KMS-11 (cell line): ENCODE measurements at regions not wholly inside any gene's neighbourhood (a gene's known extent, or its start where the extent isn't known, plus 50 kb on each side); places are given as distances from the start of the nearest gene placed in this dataset.

ENCODE experiments used
- H2AFZ ChIP-seq: fragments of 200-600 bp; sonication (generic); 2 replicates; pipeline ENCODE4 v1.6.1; 2016; ENCODE audit warnings: antibody characterized with exemption, mixed run types, low read depth
- H3K27ac ChIP-seq: fragments of 200-600 bp; sonication (generic); 2 replicates; pipeline ENCODE4 v1.6.1; 2016; ENCODE audit warnings: mild to moderate bottlenecking, mixed run types
- H3K27me3 ChIP-seq: fragments of 200-600 bp; sonication (generic); 2 replicates; pipeline ENCODE4 v1.6.1; 2017; ENCODE audit warnings: mild to moderate bottlenecking, low read depth, mixed run types, moderate library complexity; ENCODE audit not compliant: insufficient read depth
- H3K36me3 ChIP-seq: fragments of 200-600 bp; sonication (generic); 2 replicates; pipeline ENCODE4 v1.6.1; 2017; ENCODE audit warnings: mild to moderate bottlenecking, mixed run types; ENCODE audit not compliant: insufficient read depth
- H3K4me1 ChIP-seq: fragments of 200-600 bp; sonication (generic); 2 replicates; pipeline ENCODE4 v1.6.1; 2016; ENCODE audit warnings: mild to moderate bottlenecking, low read depth, mixed run types; ENCODE audit not compliant: poor library complexity, severe bottlenecking
- H3K4me2 ChIP-seq: fragments of 200-600 bp; sonication (generic); 2 replicates; pipeline ENCODE4 v1.7.0; 2016; ENCODE audit warnings: mild to moderate bottlenecking, mixed run types
- H3K4me3 ChIP-seq: fragments of 200-600 bp; sonication (generic); IDR thresholded peaks from 2 replicates; pipeline ENCODE4 v1.6.1; 2017; ENCODE audit warnings: low read depth, low read length, mixed read lengths; ENCODE audit not compliant: insufficient read depth
- H3K79me2 ChIP-seq: fragments of 200-600 bp; sonication (generic); 2 replicates; pipeline ENCODE4 v1.6.1; 2016; ENCODE audit warnings: low read depth, mixed run types; ENCODE audit not compliant: insufficient read depth
- H3K9ac ChIP-seq: fragments of 200-600 bp; sonication (generic); 2 replicates; pipeline ENCODE4 v1.6.1; 2016; ENCODE audit warnings: mild to moderate bottlenecking, mixed run types
- H4K20me1 ChIP-seq: fragments of 200-600 bp; sonication (generic); 2 replicates; pipeline ENCODE4 v1.6.1; 2016; ENCODE audit warnings: mild to moderate bottlenecking, mixed run types; ENCODE audit not compliant: insufficient read depth
- TF ChIP-seq, protein P1 (sequence below): fragments of 200-600 bp; sonication (generic); conservative IDR thresholded peaks from 2 replicates; pipeline ENCODE4 v1.6.1; 2017; ENCODE audit warnings: low read depth, mild to moderate bottlenecking, antibody characterized with exemption, low read length, moderate library complexity, mixed read lengths

DNA sequence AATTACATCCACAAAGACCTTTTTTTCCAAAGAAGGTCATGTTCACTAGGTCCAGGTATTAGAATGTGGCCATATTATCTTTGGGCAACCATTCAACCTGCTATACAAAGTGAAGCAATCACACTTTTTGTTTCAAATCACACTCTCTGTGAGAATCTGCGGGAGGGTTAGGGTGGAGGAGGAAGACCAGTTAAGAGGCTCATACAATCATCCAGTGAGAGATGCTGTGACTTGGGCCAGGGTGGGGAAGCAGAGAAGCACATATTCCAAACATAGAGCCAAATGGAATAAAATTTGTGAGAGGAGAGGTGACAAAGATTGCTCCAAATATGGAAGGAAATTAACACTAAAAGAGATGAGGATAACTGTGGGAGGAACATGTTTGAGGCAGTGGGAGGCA, 351.6 kb downstream of the CYRIA start:
- Histone ChIP-seq H3K4me2 (no peak overlapping the region), H4K20me1 (no peaks in the 10 kb centered on the region)

DNA sequence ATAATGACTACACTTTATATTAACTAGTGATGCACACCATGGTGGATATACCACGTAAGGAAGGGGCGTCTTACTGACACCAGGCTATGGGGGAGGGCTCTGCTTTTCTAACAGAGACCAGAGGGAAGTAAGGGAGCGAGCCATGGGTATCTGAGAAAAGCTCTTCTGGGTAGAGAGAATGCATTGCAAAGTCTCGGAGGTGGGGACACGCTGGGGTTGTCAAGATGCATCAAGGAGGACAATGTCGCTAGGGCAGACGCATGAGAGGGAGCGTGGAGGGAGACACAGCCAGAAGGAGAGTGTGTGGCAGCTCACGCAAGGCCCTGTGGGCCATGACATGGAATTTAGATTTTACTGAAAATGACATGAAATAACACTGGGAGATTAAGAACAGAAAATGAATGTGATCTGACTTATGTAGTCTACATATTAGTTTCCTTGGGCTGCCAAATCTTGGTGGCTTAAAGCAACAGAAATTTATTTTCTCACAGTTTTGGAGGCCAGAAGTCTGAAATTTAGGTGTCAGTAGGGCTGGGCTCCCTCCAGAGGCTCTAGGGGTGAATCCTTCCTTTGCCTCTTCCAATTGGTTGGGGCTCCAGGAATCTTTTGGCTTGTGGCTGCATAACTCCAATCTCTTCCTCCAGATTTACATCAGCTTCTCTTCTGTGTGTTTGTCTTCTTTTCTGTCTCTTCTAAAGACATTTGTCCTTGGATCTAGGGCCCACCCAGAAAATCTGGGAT, 352.2 kb downstream of the CYRIA start:
- H2AFZ ChIP-seq = no peak overlapping the region
- no peak overlapping the region for H3K4me2 ChIP-seq
- no peak overlapping the region for H3K27ac ChIP-seq
- no peaks in the 10 kb centered on the region for H4K20me1 ChIP-seq
- H3K79me2 ChIP-seq = no peaks in the 10 kb centered on the region
- no peak overlapping the region for H3K9ac ChIP-seq
- no peaks in the 10 kb centered on the region for H3K36me3 ChIP-seq
- TF ChIP-seq, protein P1, sequence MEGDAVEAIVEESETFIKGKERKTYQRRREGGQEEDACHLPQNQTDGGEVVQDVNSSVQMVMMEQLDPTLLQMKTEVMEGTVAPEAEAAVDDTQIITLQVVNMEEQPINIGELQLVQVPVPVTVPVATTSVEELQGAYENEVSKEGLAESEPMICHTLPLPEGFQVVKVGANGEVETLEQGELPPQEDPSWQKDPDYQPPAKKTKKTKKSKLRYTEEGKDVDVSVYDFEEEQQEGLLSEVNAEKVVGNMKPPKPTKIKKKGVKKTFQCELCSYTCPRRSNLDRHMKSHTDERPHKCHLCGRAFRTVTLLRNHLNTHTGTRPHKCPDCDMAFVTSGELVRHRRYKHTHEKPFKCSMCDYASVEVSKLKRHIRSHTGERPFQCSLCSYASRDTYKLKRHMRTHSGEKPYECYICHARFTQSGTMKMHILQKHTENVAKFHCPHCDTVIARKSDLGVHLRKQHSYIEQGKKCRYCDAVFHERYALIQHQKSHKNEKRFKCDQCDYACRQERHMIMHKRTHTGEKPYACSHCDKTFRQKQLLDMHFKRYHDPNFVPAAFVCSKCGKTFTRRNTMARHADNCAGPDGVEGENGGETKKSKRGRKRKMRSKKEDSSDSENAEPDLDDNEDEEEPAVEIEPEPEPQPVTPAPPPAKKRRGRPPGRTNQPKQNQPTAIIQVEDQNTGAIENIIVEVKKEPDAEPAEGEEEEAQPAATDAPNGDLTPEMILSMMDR = no peak
- H3K4me1 ChIP-seq = no peaks in the 10 kb centered on the region
- no peak overlapping the region for H3K4me3 ChIP-seq
- H3K27me3 ChIP-seq = no peaks in the 10 kb centered on the region

More for the DNA sequence above, 351.6 kb downstream of the CYRIA start:
- no peak overlapping the region for H3K4me3 ChIP-seq
- H3K79me2 ChIP-seq = no peaks in the 10 kb centered on the region
- H3K9ac ChIP-seq = no peak overlapping the region
- no peak overlapping the region for H3K27ac ChIP-seq
- H3K36me3 ChIP-seq = no peaks in the 10 kb centered on the region
- H3K27me3 ChIP-seq = no peaks in the 10 kb centered on the region
- no peak overlapping the region for H2AFZ ChIP-seq
- H3K4me1 ChIP-seq = no peaks in the 10 kb centered on the region
- TF ChIP-seq, protein P1 = no peak

DNA sequence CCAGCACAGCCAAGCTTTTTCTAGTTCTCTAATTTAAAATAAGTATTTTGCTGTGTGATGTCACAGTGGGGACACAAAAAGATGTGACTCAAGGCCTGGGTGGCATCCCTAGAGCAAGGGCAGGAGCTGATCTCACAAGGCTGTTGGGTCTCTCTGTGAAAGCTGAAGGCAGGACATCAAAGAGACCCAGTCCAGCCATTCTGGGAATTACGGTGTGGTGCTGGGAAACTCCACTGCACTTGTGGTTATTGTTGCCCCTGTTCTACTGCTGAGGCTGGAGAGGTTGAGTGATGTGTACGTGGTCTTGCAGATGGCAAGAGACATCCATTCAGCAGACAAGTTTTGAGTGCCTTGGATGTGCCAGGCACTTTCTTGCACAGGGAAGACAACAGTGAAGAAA, 352.9 kb downstream of the CYRIA start:
- H3K9ac ChIP-seq = no peak overlapping the region
- no peak overlapping the region for H3K27ac ChIP-seq
- H4K20me1 ChIP-seq = no peaks in the 10 kb centered on the region
- H3K4me2 ChIP-seq = no peak overlapping the region
- TF ChIP-seq, protein P1 = no peak
- H3K79me2 ChIP-seq = no peaks in the 10 kb centered on the region
- H3K4me1 ChIP-seq = no peaks in the 10 kb centered on the region
- no peak overlapping the region for H2AFZ ChIP-seq
- no peaks in the 10 kb centered on the region for H3K36me3 ChIP-seq
- H3K27me3 ChIP-seq = no peaks in the 10 kb centered on the region
- no peak overlapping the region for H3K4me3 ChIP-seq

DNA sequence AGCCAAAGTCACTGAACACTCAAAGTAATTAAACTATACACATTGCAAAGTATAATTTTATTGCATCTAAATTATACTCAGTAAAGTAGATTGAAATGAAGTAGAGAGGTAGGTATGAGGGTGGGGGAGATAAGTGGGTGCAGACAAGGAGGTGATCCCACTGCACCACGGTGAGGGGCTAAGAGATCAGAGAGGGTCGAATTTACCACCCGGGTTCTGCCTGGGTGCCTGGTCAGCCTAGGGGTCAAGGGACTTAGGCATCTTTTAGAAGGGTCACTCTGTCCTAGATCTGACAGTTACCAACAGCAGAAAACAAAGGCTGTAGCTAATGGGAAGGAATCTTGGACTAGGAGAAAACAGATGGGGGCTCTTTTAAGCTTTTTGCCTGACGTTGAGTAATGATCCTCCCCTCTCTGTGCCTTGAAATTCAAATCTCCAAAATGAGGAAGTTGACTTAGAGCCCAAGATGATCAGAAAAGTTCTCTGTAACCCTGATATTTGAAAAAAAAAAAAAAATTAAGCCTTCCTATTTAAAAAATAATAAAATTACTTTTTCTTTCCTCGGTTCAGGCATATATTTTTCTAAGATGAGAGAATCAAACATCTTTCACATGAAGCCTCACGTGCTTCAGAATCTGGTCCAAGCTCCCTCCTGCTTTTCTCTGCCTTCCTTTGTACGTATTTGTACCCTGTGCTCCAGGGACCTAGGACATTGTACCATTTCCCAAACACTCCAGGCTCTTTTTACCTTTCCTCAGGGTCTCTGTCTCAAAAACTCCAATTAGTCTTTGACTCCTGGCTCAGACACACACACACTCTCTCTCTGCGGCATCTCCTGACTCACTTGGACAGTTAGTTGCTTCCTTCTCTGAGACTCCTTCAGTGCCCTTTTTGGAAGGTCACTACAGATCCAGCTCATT, 353.9 kb downstream of the CYRIA start:
- H3K27ac ChIP-seq = no peak overlapping the region
- no peak overlapping the region for H2AFZ ChIP-seq
- H3K36me3 ChIP-seq = no peaks in the 10 kb centered on the region
- no peak overlapping the region for H3K4me3 ChIP-seq
- no peak overlapping the region for H3K4me2 ChIP-seq
- no peaks in the 10 kb centered on the region for H3K27me3 ChIP-seq
- H4K20me1 ChIP-seq = no peaks in the 10 kb centered on the region
- no peak overlapping the region for H3K9ac ChIP-seq
- no peaks in the 10 kb centered on the region for H3K79me2 ChIP-seq
- no peaks in the 10 kb centered on the region for H3K4me1 ChIP-seq
- TF ChIP-seq, protein P1 = no peak
